ENCODE measurements at regions not wholly inside any gene's neighbourhood (a gene's known extent, or its start where the extent isn't known, plus 50 kb on each side); places are given as distances from the start of the nearest gene placed in this dataset.

DNA sequence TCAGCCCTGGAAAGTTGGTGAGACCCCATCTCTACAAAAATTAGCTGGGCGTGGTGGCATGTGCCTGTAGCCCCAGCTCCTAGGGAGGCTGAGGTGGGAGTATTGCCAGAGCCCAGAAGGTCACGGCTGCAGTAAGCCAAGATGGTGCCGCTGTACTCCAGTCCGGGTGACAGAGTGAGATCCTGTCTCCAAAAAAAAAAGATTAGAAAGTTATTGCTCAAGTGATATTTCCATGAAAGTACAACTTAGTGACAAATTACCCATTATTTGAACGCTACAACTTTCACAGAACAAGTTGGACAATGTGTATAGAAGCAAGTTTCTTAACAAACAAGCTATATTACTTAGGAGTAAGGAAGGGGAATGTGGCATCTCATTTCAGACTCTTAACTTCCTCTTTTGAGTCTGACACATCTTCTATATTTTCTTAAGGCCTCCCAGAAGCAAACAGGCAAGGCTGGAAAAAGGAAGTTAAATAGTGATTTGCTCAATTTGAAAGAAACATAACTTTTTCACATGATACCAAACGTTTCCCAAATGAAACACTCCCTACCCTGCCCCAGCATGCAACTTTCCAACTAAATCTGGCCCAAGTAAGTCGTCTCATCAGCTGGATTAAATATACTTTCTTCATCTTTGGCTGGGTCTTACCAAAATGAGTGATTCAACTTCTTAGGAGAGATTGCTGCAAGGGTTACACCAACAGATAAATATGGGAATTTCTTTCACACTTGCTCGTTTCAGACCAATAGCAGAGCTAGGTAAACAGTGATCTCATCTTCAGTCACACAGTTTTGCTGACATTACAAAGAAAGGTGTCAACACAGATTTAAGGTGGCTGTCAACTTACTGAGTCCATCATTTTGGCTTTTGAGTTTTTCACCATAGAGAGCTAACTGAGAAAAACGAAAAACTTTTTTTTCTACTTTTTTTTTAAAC lies 66.3 kb upstream of the KLF6 start (continued):
- TF ChIP-seq ZNF318 (IDR thresholded peaks at IDR 0.05; ENCODE audit: borderline replicate concordance in 1 of 2, low read depth in 1 of 2) (0 out of 4 replicates have a peak, but pooled peaks of 1 of the 2 experiments have one; percentile 10), ATF4 (CRISPR knock-in tag; IDR thresholded peaks at IDR 0.05) (no peak), NUFIP1 (IDR thresholded peaks at IDR 0.05; ENCODE audit: partially characterized antibody) (no peak), SMARCA5 (IDR thresholded peaks at IDR 0.05) (no peak), TRIM24 (IDR thresholded peaks at IDR 0.05) (0 out of 4 replicates have a peak, but pooled peaks of 1 of the 2 experiments have one; percentile 12), GATA2 (CRISPR knock-in tag; IDR thresholded peaks at IDR 0.05) (no peak), MEF2D (tag; conservative IDR thresholded peaks at IDR 0.05; ENCODE audit: low read depth) (peak; percentile 33; the same call in 1 of the 2 replicates)
- TF ChIP-seq, protein P1, sequence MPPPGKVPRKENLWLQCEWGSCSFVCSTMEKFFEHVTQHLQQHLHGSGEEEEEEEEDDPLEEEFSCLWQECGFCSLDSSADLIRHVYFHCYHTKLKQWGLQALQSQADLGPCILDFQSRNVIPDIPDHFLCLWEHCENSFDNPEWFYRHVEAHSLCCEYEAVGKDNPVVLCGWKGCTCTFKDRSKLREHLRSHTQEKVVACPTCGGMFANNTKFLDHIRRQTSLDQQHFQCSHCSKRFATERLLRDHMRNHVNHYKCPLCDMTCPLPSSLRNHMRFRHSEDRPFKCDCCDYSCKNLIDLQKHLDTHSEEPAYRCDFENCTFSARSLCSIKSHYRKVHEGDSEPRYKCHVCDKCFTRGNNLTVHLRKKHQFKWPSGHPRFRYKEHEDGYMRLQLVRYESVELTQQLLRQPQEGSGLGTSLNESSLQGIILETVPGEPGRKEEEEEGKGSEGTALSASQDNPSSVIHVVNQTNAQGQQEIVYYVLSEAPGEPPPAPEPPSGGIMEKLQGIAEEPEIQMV (tag; conservative IDR thresholded peaks at IDR 0.05; ENCODE audit: low read depth): 0 out of 2 replicates have a peak, but pooled peaks have one; percentile 43

All from K562 (cell line).